NCI-H82 treated with DMSO at 0.1 percent for 48 hours (cell line): ENCODE measurements at regions not wholly inside any gene's neighbourhood (a gene's known extent, or its start where the extent isn't known, plus 50 kb on each side); places are given as distances from the start of the nearest gene placed in this dataset.

ENCODE experiments used
- DNase-seq: peaks from one replicate; lab custom pipeline; 2025; ENCODE audit not compliant: unreplicated experiment; lab: John Stamatoyannopoulos, UW

GRCh38 chr14:98606816-98607215 is 665.2 kb downstream of the BCL11B start:
- no peak for DNase-seq

- no peak for DNase-seq
These were observed 664.6 kb downstream of the BCL11B start for GRCh38 chr14:98607341-98607910.

GRCh38 chr14:98608071-98609060 is 663.6 kb downstream of the BCL11B start:
- no peak for DNase-seq

GRCh38 chr14:98612434-98613200 is 659.4 kb downstream of the BCL11B start:
- DNase-seq: no peak

- no peak for DNase-seq
These were observed 657.3 kb downstream of the BCL11B start for GRCh38 chr14:98614741-98615140.

- no peak for DNase-seq
These were observed 649.6 kb downstream of the BCL11B start for GRCh38 chr14:98622208-98623051.

- no peak for DNase-seq
These were observed 648.1 kb downstream of the BCL11B start for GRCh38 chr14:98623788-98624415.

- DNase-seq: peak; percentile 58
These were observed 638.6 kb downstream of the BCL11B start for GRCh38 chr14:98633380-98633779.

- peak; percentile 8 for DNase-seq
These were observed 637.8 kb downstream of the BCL11B start for GRCh38 chr14:98634043-98634820.

GRCh38 chr14:98638366-98638765 is 633.6 kb downstream of the BCL11B start:
- no peak for DNase-seq

GRCh38 chr14:98647754-98648153 is 624.2 kb downstream of the BCL11B start:
- no peak for DNase-seq

GRCh38 chr14:98651037-98651436 is 621.0 kb downstream of the BCL11B start:
- DNase-seq: no peak

GRCh38 chr14:98665007-98665406 is 607.0 kb downstream of the BCL11B start:
- no peak for DNase-seq

- no peak for DNase-seq
These were observed 605.5 kb downstream of the BCL11B start for GRCh38 chr14:98666545-98666944.

GRCh38 chr14:98682033-98682432 is 590.0 kb downstream of the BCL11B start:
- no peak for DNase-seq

GRCh38 chr14:98682726-98683125 is 589.3 kb downstream of the BCL11B start:
- DNase-seq: no peak

GRCh38 chr14:98684468-98684867 is 587.5 kb downstream of the BCL11B start:
- no peak for DNase-seq

- DNase-seq: no peak
These were observed 586.3 kb downstream of the BCL11B start for GRCh38 chr14:98685725-98686124.

GRCh38 chr14:98688446-98688845 is 583.6 kb downstream of the BCL11B start:
- DNase-seq: no peak
